Superior temporal gyrus (tissue), 1 donor: ENCODE measurements at regions not wholly inside any gene's neighbourhood (a gene's known extent, or its start where the extent isn't known, plus 50 kb on each side); places are given as distances from the start of the nearest gene placed in this dataset.

ENCODE experiments used
- DNase-seq: peaks from one replicate; pipeline ENCODE4 v3.0.0-alpha.2; 2016; ENCODE audit errors: extremely low spot score

- no peak for DNase-seq
Measured at GRCh38 chr10:43959364-43960134, 310.9 kb upstream of the ZNF32 start.

GRCh38 chr10:43958964-43959363 lies 310.3 kb upstream of the ZNF32 start:
- no peak for DNase-seq

GRCh38 chr10:43958071-43958432 lies 309.4 kb upstream of the ZNF32 start:
- no peak for DNase-seq

- DNase-seq, result no peak
Measured at GRCh38 chr10:43957267-43958070, 308.8 kb upstream of the ZNF32 start.

- DNase-seq, result no peak
Measured at GRCh38 chr10:43955978-43956377, 307.3 kb upstream of the ZNF32 start.

- DNase-seq, result no peak
Measured at GRCh38 chr10:43955002-43955596, 306.4 kb upstream of the ZNF32 start.

GRCh38 chr10:43953672-43954071 lies 305.0 kb upstream of the ZNF32 start:
- DNase-seq, result no peak

GRCh38 chr10:43952760-43953159 lies 304.1 kb upstream of the ZNF32 start:
- no peak for DNase-seq

GRCh38 chr10:43949351-43949750 lies 300.7 kb upstream of the ZNF32 start:
- no peak for DNase-seq

- no peak for DNase-seq
Measured at GRCh38 chr10:43946445-43946844, 297.8 kb upstream of the ZNF32 start.

- no peak for DNase-seq
Measured at GRCh38 chr10:43945908-43946307, 297.2 kb upstream of the ZNF32 start.

- no peak for DNase-seq
Measured at GRCh38 chr10:43945094-43945730, 296.5 kb upstream of the ZNF32 start.

GRCh38 chr10:43944381-43945093 lies 295.9 kb upstream of the ZNF32 start:
- DNase-seq, result no peak

GRCh38 chr10:43943818-43944360 lies 295.2 kb upstream of the ZNF32 start:
- DNase-seq, result no peak

- no peak for DNase-seq
Measured at GRCh38 chr10:43943119-43943817, 294.6 kb upstream of the ZNF32 start.

GRCh38 chr10:43942096-43942850 lies 293.6 kb upstream of the ZNF32 start:
- DNase-seq, result no peak

- DNase-seq, result no peak
Measured at GRCh38 chr10:43940898-43941837, 292.5 kb upstream of the ZNF32 start.

- DNase-seq, result peak; percentile 10
Measured at GRCh38 chr10:43939939-43940820, 291.5 kb upstream of the ZNF32 start.
